HG03064 (cell line): ENCODE measurements at regions not wholly inside any gene's neighbourhood (a gene's known extent, or its start where the extent isn't known, plus 50 kb on each side); places are given as distances from the start of the nearest gene placed in this dataset.

Experiments used
- ATAC-seq: cut with Tn5 transposase; IDR thresholded peaks from one replicate; pipeline ENCODE4 v1.9.1; 2021; ENCODE audit warnings: low read depth; ENCODE audit not compliant: unreplicated experiment

GRCh38 chr2:20150110-20150706, 74.7 kb downstream of the SDC1 start:
- no peak for ATAC-seq

DNA sequence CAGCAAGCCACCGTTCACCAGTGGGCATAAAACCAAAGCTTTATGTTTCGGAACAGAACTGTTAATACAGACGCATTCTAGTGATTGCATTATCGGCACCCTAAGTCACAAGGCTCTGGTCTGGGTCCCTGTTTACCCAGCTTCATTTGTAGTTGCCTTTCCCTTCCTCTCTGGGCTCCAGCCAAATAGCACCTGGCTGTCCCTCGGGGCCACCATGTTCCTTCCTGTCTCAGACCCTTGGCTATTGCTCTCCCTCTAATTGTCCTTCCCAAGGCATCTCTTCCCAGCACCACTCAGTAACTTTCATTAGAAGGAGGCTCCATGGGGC, 75.3 kb downstream of the SDC1 start:
- no peak for ATAC-seq

DNA sequence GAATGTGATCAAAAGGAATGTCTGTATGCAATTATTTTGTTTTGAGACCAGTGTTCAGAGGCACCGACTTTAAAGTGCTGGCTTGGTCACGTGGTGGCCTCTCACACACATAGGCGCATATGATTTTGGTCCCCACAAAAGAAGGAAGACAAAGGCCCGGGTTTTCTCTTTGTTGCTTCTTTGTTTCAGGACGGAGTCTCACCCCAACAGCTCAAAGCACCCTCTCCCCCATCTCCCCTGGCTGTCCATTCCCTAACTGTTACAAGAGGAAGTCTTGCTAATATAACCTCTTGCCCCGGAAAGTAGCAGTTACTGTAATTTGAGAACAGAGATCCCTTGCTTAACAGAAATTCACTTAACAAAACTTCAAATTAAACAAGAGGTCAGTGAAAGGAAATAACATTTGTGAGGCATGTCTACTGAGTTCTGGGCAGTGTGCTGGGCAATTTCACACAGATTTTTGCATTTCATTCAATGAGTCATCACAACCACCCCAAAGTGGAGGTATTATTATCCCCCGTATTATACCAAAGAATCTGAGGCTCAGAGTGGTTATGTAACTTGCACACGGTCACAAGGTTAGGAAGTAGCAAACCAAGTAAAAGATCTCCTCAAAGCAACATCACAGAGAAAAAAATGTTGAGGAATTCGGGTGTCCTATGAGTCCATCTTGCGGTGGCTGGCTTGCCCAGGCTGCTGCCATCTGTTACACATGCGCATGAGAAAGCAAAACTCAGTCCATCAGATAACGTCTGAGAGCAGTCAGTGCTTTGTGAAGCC, 75.8 kb downstream of the SDC1 start:
- ATAC-seq, result no peak

GRCh38 chr2:20148426-20148922, 76.5 kb downstream of the SDC1 start:
- no peak for ATAC-seq

DNA sequence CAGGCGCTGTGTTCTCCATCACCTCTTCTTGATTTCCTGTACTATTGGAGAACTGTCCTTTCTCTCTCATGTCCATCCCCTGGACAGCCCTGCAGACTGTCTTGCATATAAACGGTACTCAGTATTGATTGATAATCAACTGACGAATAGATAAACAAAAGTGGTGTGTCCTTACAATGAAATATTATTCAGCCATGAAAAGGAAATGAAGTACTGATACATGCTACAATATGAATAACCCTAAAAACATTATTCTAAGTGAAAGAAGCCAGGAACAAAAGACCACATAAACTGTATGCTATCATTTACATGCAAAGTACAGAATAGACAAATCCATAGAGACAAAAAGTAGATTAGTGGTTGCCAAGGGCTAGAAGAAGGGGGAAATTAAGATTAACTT, 77.6 kb downstream of the SDC1 start:
- no peak for ATAC-seq

DNA sequence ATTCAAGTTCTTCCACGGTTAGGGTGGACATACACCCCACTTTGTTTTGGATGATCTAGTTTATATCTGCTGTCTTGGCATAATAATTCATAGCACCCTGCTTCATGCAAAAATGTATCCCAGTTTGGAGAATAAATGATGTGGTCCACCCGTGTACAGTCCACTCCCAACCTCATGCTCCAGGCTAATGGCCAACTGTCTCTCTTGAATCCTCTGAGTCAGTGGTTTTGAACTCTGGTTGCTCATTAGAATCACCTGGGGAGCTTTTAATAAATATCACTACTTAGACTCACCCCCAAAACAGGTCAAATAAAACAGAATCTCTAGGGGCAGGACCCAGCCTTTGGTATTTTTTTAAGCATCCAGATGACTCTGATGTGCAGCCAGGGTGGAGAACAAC, 78.5 kb downstream of the SDC1 start:
- ATAC-seq, result no peak

DNA sequence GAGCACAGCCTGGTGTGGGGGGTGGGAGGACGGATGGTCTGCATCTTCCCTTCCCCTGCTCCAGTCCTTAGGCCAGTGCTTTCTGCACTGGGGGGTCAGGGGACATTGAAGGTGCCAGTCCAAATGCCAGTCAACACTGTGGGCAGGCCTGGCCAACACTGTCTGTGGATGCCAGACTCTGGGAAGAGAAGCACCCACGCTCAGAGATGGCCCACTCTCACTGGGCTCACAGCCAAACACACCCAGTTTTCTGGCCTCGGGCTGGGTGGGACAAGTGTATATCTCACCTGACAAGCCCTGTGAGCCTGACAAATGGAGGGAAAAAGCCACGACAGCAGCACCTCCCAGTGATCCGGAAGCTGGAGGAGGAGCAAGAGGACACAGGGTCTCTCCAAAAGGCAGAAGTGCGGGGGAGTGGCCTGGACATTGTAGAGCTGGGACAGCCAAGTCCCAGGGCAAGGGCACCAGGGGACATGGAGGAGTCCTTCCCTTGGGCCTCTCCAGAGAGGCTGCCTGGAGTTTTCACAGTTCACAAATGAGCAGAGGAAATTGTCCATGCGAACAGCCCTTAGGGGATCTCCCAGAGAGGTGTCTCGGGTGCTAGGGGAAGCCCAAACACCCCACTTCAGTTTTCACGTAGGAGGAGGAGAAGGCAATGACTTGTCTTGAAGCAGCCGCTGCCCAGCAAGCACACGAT, 79.3 kb downstream of the SDC1 start:
- ATAC-seq, result no peak

DNA sequence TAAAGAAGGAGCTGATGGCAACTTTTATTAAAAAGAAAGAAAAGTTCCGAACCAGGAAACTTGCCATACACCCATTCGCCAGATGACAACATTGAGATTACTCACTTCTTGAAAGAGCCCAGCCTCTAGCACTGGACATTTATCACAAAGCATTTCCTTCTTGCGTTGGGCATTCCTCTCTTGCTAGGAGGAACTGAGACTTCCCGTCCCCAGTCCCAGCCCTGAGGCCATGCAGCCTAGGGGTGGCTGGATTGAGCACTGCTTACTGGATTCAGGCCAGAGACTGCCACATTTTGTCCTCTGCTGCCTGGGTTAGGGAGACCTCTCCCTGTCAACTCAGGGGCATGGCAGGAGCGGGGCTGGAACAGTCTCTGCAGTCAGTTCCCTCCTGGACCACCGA, 80.1 kb downstream of the SDC1 start:
- no peak for ATAC-seq

DNA sequence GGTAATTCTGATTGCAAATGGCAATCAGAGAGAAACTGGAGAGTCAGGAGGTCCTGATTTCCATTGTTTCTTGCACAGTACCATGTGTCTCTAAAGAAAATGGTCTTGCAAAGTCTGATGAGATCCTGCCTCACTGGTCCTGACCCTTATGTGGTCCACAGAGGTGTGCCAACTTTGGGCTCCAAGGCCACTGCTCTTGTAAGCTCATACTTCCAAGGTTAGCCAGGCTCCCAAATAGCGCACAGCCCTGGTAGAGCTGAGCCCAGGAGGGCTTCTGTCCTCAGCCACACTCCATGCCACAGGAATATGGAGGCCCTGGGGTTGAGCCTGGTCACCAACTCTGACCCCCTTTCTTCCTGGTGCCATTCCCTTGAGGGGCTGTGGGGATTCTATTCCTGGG, 80.7 kb downstream of the SDC1 start:
- ATAC-seq, result no peak

DNA sequence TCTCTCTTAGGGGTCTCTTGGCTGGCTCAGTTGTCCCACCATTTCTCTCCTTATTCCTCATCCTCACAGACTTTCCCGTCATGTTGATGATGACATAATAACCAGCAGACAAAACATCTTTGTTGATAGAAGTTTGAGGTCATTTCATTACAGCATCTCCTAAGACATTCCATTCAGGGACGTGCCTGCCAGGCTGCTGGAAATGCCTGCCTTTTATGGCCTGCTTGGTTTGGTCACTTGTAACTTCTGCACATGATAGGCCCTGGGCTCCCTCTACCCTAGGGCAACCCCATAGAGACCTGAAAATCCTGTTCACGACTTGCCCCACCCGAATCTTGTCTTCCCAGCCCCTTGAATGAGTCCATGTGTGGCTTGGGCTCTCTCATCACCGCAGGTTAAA, 81.7 kb downstream of the SDC1 start:
- ATAC-seq, result no peak

- ATAC-seq, result no peak
Measured at GRCh38 chr2:20141806-20142205, 83.1 kb downstream of the SDC1 start.

DNA sequence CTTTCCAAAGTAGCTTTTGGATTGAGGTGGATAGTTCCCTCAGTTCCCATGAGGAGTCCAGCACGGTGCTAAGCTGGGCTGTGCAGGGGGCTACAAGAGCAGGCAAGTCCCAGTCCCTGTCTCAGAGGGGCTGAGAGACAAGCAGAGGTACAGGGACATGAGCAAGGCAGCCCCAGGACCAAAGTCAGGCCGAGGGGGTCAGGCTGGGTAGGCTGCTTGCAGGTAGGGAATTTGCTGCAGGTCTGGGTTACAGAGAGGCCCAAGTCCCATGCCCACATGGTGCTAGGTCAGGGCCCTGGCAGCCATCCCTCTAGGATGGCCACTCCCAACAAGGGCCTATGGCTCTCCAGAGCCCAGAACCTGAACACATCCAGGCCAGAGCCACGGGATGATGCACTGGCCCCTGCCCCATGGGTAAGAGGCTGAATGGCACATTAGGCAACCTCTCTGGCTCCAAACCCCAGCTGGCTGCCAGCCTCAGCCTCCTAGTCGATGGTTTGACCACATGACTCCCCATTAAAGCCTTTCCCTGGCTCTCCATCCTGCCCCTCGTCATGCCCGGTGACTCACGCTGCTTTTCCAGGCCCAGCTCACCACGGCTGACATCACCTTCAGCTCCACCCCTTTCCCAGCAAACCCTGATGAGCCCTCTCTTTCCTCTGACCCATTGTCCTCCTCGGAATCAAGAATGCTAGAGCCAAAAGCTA, 83.7 kb downstream of the SDC1 start:
- ATAC-seq, result no peak

DNA sequence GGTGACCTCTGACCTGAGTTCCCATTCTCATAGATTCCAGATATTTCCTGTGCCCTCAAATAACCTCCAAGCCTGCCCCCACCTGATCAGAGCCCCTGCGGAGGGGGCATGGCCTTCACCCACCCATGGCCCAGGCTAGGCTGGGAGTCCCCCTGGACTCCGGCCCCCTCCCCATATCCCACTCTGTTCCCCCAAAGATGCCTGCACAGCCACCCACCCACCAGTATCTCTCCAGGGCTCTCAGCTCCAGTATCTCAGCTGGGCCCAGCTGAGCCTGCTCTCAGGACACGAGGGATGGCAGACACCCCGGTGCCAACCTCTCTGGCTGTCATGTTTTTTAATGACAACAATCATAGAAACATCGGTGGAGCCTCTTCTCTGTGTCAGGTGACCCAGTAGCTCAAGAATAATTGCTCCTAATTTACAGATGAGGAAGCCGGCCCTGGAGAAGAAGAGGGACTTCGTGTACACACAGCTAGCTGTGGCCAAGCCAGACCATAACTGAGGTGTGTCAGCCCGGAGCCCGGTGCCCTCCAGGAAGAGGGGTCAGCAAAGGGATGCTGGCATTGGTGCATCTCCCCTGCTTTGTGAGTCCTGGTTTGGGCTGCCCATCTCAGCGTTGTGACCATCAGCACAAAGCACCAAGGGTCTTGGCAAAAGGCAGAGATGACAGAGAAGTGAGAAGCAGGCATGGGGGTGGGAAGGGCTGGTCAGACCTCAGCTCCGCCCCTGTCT, 84.4 kb downstream of the SDC1 start:
- ATAC-seq, result no peak

DNA sequence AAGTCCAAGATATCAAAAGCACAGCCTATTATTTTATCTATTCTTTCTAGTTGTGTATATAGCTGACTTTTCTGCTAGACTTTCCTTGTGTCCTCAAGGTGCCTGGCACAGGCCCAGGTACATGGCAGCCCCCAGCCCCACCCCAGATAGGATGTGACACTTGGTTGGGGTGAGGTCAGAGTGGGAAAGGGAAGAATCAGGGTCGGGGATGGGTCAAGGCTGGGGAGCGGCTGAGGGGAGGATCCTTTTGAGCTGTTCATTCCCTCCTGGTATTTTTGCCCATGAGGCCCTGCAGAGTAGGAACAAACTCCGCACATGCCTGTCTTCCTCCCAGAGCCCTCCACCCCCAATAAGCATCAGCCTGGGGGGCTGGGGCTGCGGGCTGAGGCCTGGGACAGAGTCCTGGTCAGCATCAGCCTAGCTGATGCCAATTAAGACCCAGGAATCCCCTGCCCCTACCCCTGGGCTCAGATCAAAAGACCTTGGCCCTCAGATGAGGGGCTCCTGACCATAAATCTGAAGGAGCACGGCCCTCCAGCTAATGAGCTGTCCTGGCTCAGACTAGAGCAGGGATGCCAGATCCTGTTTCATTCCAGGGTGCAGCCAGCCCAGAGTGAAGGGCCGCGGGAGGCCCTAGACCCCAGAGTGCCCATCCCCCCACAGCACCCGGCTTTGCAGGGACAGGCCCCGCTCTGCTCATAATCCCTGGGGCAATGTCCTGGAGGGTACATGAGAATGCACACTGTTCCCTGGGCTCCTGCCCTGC, 85.3 kb downstream of the SDC1 start:
- ATAC-seq, result no peak

GRCh38 chr2:20138696-20139095, 86.2 kb downstream of the SDC1 start:
- ATAC-seq, result no peak

- ATAC-seq, result no peak
Measured at GRCh38 chr2:20137884-20138283, 86.5 kb upstream of the LAPTM4A start.

GRCh38 chr2:20137131-20137571, 85.7 kb upstream of the LAPTM4A start:
- no peak for ATAC-seq

- no peak for ATAC-seq
Measured at GRCh38 chr2:20136149-20136548, 84.7 kb upstream of the LAPTM4A start.

DNA sequence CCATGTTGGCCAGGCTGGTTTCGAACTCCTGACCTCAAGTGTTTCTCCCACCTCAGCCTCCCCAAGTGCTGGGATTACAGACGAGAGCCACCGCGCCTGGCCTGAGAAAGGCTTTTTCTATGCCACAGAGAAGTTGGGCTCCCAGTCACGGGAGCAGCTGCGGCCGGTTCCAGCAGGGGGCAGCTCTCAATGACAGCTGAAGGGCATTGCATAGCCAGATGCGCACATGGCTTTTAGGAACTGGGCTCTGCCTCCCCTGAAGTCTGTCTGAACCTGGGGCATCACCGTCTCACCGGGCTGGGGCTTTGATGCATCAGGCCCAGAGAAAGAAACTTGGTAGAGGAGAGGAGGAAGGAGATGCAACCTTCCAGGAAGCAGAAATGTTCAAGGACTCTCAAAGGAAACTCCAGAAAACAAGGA, 84.2 kb upstream of the LAPTM4A start:
- ATAC-seq, result peak; percentile 73
